NCI-H187 treated with DMSO at 0.1 percent for 48 hours (cell line): ENCODE measurements at regions not wholly inside any gene's neighbourhood (a gene's known extent, or its start where the extent isn't known, plus 50 kb on each side); places are given as distances from the start of the nearest gene placed in this dataset.

Experiments
- DNase-seq: peaks from one replicate; lab custom pipeline; 2025; lab: John Stamatoyannopoulos, UW

DNA sequence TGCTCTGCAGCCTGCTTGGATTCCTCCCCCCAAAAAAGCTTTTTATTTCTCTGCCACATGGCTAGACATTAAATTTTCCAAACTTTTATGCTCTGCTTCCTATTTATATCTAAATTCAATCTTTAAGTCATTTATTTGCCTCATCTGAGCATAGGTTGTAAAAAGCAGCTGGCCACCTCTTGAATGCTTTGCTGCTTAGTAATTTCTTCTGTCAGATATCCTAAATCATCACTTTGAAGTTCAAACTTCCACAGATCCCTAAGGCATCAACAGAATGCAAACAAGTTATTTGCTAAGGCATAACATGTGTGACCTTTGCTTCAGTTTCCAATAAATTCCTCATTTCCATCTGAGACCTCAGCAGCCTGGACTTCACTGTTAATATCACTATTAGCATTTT, 209.6 kb downstream of the FSCB start:
- no peak for DNase-seq

DNA sequence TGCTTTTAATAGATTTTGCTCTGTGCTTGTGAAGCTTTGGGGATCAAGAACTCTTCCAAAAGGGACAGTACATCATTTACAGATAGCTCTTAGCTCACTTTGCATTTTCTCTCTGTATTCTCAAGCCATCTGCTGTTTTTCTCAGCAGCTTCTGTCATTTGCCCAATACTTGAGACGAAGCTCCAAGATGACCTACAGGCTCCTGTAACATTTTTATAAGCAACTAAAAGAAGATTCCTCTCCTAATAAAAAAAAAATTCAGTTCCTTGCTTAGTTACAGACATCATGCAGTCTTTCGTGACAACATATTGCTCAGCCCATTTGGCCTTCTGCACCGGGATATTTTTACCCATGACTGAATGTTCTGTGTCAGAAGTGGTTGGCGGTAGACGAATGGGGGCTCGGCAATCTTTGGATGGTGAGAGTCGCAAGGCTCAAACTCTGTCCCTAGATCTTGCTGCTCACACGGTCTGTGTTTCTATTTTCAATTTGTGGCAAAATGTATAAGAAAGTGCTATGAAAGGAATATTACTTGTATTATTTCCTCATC, 215.6 kb downstream of the FSCB start:
- no peak for DNase-seq

DNA sequence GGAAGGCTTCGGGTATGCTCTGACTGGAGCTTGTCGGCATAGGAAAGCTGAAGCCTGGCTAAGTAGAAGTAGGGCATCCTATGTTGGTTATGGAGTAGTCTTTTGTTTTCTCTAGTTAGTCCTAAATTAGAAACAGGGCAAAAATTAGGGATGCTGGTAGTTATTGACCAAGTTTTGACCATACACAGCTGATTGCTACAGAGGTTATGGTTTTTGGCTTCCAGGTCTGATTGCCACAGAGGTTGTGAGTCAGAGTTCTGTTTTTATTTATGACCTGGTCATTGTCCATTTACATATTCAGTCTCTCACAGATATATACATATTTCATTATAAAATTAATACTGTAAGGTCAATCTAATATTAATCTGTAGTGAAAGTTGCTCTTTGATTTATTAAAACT, 219.2 kb downstream of the FSCB start:
- no peak for DNase-seq

DNA sequence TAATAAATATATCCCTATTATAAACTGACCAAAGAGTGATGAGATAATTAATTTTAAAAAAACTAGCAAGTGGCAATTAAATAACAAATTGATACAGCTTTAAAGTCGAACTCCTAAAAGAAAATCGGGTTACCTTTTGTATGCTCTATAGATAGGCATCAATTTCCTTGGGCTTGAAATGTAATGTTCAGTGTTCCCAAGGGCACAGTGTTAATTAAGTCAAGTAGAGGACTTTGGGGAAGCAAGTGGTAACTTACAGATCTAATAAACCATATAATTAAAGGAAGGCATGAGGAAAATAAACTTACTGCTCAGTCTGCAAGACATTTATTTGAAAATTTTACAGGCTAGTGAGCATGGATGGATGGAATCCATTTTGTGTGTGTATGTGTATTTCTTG, 220.9 kb downstream of the FSCB start:
- DNase-seq: no peak

DNA sequence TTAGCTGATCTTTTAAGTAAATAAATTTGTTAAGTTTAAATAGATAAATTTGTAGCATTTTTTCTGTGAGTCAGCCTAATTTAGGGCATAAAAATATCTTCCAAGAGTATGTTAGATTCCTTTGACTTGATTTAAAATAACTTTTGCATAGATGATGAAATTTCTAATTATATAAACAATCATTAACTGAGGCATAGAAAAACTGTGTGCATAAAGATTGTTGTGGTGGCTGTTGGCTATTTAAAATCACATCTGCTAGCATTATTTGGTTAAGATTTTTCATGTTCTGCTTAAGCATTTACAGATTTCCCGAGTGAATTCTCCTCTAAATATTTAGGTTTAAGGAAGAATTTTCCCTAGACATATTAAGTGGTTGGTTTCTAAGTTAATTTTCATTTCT, 223.2 kb downstream of the FSCB start:
- DNase-seq: no peak

DNA sequence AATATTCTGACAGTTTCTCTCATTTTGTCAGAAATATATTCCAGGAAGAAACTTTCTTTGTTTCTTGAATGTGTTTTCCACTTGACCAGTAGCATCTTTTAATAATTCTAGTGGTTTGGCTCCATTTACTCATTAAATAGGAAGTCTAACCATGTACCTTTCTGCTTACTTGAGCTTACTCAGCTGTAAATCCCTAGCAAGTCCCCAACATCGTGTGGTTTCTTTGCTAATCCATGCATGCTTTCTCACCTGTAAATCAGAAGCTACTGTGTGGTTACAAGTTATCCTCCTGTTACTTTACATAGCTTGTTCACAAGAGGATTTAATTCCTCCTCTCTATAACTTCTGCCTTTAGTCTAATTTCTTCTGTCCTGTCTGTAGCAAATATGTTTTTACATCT, 227.7 kb downstream of the FSCB start:
- no peak for DNase-seq

DNA sequence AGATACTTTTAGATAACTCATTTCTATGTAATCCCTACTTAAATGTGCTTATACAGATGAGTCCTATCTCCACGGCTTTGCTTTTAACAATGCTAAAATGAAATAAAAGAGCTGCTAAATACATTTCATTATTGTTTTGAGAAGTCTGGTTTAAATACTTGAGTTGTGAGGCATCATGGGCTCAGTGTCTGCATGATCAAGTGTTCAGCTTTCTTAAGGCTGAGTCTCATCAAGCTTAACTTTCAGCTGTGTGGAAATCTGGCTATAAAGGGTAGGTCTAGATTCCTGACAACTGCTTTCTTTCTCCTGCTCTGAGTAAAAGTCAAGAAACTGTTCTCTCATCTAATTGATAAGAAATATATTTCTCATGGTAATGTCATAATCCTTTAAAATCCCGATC, 235.4 kb downstream of the FSCB start:
- no peak for DNase-seq

DNA sequence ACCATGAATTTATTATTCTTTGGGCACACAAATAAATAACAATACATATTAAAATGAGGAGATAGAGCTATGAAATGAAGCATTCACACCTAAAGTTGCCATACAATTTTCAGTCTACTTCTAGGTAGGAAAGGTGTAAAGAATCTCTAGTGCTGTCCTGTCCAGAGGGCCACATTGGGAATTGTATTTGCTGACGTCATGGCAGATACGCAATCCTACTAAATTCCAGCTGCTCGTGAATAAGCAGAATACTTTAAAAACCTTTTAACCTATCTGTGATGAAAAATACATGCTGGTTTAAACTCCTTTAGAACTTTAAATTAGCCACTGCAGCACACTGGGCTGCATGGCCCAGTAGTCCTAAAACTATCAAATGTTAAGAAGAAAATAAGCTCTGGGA, 236.1 kb downstream of the FSCB start:
- DNase-seq: no peak

DNA sequence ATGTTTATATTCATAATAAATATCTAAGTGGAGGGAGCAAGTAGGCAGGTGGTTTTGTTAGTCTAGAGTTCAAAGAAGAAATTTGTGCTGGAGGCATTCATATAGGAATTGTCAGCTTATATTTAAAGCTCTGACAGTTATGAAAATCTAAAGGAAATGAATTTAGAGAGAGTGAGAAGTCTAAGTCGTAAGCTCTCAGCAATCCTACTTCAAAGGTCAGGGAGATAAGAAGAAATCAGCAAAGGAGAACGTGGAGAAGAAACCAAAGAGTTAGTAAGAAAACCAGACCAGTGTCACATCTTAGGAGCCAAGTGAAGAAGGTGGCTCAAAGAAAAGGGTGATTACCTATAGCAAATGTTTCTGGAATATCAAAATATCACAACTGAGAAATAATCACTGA, 241.8 kb downstream of the FSCB start:
- DNase-seq: no peak

DNA sequence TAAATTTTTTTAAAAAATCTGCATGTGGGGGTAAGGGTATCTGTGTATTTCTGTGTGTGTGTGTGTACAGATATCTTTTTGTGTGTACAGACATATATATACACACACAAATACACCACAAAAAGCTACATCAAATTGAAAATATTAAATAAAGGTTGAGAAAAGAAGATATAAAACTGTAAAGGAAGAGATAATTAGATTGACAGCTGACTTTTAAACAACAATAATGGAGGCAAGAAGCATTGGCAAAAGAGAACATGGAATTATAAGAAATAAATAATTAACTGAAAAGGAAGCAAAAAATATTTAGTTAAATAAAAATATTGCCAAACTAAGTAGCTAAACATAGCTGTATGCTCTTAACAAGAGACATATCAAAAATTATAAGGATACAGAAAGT, 291.4 kb downstream of the FSCB start:
- no peak for DNase-seq

DNA sequence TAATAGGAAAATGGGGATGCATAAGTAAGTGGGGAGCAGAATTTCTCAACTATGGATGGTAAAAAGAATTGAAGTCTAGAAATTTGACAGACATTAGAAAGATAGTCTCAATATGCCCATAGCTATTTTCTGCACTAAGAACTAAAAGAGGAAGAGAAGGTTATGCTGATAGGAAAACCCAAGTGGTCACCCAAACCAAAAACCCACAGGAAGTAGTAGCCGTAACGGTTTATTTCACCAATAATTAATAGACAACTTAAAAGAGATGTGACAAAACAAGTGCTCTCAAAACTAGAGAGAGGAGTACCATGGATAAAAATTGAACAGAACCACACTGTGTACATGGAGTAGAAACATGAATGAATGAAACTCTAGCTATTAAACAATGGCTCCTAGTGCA, 295.4 kb downstream of the FSCB start:
- DNase-seq: no peak

DNA sequence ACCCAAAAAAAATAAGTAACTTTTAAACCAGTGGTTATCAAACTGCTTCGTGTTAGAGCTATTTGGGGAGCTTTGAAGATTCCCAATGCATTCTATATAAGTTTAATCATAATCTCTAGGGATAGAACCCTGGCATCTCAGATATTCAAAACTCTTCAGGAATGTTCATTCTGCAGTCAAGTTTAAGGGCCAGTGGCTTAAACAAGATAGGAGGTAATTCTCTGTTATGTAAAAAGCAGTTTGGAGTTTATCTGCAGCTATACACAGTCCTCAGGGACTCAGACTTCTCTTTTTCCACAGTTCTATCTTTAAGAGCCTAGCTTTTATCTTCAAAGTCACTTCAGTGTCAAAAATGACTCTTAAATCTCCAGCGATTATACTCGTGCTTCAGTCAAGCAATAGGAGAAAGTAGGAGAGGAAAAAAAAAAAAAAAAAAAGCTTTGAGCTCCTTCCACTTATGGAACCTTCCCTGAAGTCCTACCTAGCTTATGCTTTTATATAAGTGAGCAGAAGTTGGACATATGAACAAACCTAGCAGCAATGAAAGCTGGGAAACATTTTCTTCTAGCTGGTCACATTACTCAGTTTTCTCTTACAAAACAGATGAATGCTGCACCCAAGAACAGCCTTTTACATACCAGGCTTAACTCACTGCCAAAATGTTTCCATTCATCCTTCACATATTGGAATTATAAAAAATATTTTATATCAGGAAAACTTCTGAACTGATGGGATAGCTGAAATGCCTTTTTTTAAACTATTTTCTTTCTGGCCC, 302.8 kb downstream of the FSCB start:
- no peak for DNase-seq

DNA sequence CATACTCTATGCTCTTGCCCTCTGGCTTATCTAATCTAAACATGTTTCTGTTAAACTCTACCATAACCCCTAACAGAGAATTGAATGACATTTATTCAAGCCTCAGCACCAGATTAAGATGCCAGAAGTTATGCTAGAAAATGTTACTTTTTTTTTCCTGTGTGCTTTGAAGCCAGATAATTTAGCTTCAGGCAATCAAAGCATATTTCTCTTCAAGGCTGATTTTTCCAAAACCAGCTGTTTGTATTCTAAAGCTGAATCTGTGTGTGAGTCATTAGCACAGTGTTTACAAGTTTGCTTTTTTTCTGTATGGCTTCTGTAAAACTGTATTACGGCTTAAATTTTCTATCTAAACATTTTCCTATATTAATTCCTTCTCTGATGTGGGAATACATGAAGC, 326.1 kb downstream of the FSCB start:
- no peak for DNase-seq

DNA sequence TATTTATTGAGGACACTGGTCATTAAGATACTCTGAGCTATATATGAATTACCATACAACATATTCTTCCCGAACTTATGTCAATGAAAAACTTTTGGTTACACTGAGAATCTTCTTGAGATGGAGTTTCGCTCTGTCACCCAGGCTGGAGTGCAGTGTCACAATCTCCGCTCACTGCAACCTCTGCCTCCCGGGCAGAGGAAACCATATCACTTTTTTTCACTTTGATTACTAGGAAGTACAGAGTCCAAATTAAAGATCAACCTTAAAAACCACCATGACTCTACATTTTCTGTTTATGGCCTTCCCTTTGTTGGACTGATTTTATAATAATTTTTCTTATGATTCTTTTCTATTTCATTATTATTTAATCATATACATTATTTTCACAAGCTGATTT, 336.5 kb downstream of the FSCB start:
- DNase-seq: no peak

DNA sequence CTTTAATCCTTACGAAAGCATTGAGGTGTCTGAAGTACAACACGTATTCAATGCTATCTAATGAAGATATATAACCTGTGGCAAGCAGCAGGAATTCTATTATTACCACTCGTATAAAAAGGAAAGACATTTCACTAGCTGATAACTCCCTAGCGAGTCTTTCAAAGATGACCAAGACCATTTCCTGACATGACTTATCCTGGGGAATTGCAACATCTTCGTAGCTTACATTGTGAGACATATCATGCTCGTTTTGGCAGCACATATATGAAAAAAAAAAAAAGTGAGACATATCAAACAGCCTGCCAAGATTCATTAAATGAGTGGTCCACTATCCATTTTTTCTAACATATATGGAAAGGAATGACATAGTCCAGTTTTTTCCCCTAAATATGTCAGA, 337.0 kb downstream of the FSCB start:
- no peak for DNase-seq

DNA sequence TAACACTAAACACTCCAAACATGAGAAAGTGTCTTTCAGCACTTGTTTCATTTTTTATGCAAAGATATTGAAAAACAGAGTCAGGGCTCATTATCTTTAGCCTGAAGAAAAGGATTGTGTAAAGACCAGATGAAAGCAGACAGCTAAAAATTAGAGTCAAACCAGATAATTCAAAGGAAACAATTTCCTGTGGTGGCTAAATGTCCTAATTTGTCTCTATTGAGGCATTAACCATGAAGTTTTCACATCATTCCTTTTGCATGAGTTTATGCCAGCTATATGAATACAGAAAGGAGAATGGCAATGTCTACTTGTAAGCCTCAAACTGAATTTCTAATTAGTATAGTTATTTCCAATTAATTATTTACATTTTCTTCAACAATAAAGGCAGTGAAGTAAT, 338.5 kb downstream of the FSCB start:
- DNase-seq: no peak

DNA sequence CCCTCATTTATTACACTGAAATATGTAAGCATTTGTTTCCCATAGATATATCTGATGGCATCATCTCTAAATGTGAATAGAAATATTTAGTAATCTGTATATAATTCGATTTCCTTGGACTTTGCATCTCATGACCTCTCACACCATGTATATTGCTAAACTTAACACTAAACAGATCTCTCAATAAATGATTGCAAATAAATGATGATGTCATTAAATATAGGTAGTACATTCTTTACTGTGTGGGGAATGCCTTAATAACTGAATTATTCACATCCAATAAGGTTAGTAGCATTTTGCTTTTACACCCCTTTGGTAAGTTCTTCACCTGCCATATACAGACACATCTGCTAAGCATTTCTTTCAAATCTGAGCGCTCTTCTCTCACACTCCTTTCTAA, 340.5 kb downstream of the FSCB start:
- DNase-seq: no peak

DNA sequence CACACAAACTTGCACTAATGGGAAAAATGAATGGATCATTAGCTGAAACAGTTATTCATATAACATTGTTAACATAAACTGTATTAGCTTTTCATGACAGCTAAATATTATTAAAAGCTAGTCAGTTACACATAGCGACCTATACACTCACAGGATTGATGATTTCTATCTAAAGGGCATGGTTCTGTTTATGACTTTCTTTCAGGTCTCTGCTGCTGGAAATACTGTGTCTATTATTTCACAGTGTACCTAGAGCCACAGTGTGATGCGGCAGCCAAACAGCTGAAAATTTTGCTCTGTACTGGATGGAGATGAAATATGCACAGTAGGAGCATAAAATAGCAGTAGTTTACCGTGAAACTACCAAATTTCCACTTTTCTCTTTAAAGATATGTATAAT, 341.1 kb downstream of the FSCB start:
- no peak for DNase-seq

DNA sequence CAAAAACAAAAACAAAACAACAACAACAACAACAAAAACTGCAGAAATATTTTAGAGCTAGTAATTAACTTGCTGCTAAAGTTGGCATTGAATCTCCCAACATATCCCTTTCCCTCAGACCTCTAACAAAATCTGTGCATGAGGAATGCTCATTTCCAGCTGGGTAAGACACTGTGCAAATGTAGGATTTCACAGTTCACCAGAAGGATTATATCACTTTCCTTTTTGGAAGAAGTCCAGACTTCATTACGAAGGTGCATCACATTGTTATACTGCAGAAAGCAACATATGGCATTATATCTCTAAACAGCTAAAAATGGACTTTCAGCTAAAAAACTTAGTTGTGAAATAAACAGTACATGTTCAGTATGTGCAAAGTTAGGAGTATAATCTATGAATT, 341.8 kb downstream of the FSCB start:
- DNase-seq: no peak

DNA sequence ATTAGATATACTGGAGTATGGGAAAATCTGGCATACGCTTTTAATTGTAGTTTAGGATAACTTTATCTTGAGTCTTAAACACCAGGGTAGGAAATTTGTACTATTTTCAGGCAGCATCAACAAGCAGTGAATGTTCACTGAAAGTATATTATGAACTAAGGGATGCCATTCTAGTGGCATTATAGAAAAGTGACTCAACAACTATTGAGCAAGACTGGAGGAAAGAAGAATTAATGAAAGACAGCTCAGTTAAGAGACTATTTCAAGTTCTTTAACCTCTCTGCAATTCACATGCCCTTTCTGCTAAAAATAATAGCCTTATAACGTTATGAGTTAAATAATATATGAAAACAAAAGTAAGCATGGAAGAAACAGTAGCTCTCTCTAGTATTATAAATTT, 343.1 kb downstream of the FSCB start:
- DNase-seq: no peak

DNA sequence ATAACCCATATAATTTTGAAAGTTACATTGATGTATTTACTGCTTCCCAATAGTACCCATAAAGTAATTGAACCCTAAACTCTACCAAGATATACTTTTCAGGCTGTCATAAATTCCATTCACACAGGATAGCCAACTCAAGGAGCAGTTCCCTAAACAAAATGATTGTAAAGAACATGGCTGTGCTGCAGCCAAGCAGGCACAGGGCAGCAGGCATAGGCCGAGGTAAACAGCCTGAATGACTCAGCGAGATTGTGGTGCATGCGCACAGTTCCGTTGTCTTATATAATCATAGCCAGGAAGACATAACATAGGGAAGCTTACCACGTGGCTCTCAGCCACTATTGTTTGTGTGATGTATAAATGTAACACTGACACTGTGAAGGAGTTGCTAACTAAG, 344.9 kb downstream of the FSCB start:
- no peak for DNase-seq

DNA sequence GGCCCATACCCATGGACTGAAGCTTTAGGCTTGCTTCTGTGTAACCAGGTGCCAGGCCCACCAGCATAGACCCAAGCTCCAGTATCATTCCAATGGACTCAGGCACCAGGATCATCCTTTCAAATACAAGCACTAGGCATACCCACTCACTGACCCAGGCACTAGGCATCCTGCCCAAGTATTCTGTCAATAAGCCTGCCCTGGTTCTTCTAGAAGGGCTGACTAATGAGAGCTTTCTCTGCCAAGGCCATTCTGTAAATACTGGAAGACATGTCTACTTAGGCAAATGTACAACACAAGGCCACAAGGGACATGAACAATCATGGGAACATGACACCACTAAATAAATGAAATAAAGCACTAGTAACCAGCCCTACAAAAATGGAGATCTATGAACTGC, 352.2 kb downstream of the FSCB start:
- DNase-seq: no peak

DNA sequence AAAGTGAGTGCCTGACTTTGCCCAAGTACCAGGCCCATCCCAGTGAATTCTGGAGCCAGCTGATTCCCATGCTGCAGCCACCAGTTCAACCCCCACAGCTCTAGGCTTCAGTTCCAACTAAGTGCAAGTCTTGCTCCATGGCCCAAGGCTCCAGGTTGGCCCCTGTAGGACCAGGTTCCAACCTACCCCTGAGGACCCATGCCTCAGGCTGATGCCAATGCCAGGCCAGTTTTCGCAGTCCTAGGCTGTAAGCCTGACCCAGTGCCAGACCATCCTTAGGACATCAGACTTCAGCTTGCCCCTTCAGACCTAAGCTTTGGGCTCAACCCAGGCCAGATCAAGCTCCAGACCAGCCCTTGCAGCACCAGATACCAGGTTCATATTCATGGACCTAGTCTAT, 352.6 kb downstream of the FSCB start:
- DNase-seq: no peak

DNA sequence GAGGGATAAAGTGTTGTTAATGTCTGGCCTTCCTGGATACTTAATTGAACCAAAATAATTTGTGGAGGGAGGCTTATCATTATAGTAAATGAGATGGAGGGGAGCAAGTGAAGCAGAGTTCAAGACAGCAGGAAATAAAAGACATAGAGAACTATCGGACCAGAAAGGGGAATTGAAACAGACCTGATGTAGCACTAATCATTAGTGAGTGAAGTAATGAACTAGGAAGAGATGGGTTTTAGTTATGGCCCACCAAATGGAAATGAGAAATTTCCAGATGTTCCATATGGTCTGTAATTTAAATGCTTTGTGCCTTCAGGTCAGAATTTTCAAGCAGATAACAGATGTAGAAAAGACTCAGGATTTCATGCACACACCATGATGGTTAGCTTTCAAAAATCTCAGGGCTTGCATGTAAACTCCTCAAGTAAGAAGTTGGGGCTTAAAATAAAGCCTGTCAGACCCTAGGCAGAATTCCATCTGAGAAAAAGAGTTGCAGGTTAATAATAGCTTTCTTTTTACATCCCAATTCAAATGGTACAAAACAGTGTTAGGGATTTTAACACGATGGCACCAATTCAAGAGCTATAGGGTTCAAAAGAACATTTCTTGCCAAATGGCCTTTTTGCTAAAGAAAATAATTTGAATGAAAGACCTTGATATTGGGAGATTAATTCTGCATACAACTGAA, 355.8 kb downstream of the FSCB start:
- no peak for DNase-seq
